Panc1 (cell line): ENCODE measurements at regions not wholly inside any gene's neighbourhood (a gene's known extent, or its start where the extent isn't known, plus 50 kb on each side); places are given as distances from the start of the nearest gene placed in this dataset.

ENCODE experiments used
- REST ChIP-seq, 2 experiments: IDR thresholded peaks; 2 replicates each; pipeline ENCODE4 v1.6.1; 2011 to 2012; ENCODE audit warnings: low read depth in 2 of 2, control low read depth in 1 of 2, low read length in 1 of 2, mild to moderate bottlenecking in 1 of 2, moderate library complexity in 1 of 2; ENCODE audit not compliant: insufficient read depth in 1 of 2
- TCF7L2 ChIP-seq: IDR thresholded peaks from 2 replicates; pipeline ENCODE4 v1.6.1; 2011; ENCODE audit warnings: mild to moderate bottlenecking, low read depth, low read length, inconsistent platforms
- TF ChIP-seq, protein P1 (sequence below): fragments of 450-650 bp; IDR thresholded peaks from 2 replicates; pipeline ENCODE4 v1.5.1; 2017; ENCODE audit warnings: mild to moderate bottlenecking

DNA sequence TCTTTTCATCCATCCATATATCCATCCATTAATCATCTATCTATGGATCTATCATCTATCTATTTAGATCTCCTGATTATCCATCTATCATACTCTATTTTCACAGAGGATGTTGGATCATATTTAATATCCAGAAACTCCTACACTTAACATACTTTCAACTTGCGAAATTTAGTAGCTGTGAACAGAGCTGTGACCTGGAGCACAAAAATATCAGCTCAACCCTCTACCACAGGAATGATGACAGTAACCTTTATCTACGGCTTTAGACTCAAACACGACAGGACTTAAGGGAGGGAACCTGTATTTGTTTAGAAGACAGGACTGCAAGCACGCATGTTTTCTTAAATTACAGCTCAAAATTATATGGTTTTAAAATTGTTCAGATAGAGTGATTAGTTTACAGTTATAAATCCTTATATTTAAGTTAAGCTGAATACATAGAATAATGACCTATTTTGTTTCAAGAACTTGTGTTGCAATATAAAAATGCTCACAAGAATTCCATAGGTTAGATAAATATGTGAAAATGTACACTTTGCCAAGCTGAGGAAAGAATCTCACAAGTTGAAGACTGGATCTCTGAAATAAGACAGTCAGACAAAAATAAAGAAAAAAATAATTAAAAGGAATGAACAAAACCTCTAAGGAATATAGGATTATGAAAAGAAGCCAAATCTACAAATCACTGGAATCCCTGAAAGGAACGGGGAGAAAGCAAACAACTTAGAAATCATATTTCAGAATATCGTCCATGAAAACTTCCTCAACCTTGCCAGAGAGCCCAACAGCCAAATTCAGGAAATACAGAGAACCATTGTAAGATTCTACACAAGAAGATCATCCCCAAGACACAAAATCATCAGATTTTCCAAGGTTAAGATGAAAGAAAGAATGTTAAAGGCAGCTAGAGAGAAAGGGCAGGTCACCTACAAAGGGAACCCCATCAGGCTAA, 142.0 kb downstream of the COL6A3 start:
- TF ChIP-seq, protein P1, sequence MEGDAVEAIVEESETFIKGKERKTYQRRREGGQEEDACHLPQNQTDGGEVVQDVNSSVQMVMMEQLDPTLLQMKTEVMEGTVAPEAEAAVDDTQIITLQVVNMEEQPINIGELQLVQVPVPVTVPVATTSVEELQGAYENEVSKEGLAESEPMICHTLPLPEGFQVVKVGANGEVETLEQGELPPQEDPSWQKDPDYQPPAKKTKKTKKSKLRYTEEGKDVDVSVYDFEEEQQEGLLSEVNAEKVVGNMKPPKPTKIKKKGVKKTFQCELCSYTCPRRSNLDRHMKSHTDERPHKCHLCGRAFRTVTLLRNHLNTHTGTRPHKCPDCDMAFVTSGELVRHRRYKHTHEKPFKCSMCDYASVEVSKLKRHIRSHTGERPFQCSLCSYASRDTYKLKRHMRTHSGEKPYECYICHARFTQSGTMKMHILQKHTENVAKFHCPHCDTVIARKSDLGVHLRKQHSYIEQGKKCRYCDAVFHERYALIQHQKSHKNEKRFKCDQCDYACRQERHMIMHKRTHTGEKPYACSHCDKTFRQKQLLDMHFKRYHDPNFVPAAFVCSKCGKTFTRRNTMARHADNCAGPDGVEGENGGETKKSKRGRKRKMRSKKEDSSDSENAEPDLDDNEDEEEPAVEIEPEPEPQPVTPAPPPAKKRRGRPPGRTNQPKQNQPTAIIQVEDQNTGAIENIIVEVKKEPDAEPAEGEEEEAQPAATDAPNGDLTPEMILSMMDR = no peak
- TF ChIP-seq REST (IDR thresholded peaks at IDR 0.05; ENCODE audit: insufficient read depth in 1 of 2, low read depth in 2 of 2, low read length in 1 of 2) (no peak), TCF7L2 (no peak)
